Nephron progenitor cell (in vitro differentiated cells): ENCODE measurements at regions not wholly inside any gene's neighbourhood (a gene's known extent, or its start where the extent isn't known, plus 50 kb on each side); places are given as distances from the start of the nearest gene placed in this dataset.

Source experiments
- DNase-seq: peaks from one replicate; pipeline ENCODE4 v3.0.0; 2021
- H3K27ac Mint-ChIP-seq: 2 replicates; pipeline ENCODE4 v1.8.0; 2021; ENCODE audit warnings: mild to moderate bottlenecking, moderate library complexity, mixed read lengths
- H3K27me3 Mint-ChIP-seq: 2 replicates; pipeline ENCODE4 v1.8.0; 2021; ENCODE audit warnings: mild to moderate bottlenecking, low read depth, mixed read lengths; ENCODE audit not compliant: poor library complexity
- H3K36me3 Mint-ChIP-seq: 2 replicates; pipeline ENCODE4 v1.8.0; 2021; ENCODE audit warnings: low read depth, mixed read lengths
- H3K4me1 Mint-ChIP-seq: 2 replicates; pipeline ENCODE4 v1.8.0; 2021; ENCODE audit warnings: mixed read lengths
- H3K4me3 Mint-ChIP-seq: 2 replicates; pipeline ENCODE4 v1.8.0; 2021; ENCODE audit warnings: mild to moderate bottlenecking, moderate library complexity, mixed read lengths
- H3K9me3 Mint-ChIP-seq: 2 replicates; pipeline ENCODE4 v1.8.0; 2021; ENCODE audit warnings: mild to moderate bottlenecking, moderate library complexity, mixed read lengths
- TF ChIP-seq, protein P1 (sequence below): fragments of 200-600 bp; sonication (generic); IDR thresholded peaks from 2 replicates; pipeline ENCODE4 v1.5.0; 2021; ENCODE audit warnings: antibody characterized with exemption

DNA sequence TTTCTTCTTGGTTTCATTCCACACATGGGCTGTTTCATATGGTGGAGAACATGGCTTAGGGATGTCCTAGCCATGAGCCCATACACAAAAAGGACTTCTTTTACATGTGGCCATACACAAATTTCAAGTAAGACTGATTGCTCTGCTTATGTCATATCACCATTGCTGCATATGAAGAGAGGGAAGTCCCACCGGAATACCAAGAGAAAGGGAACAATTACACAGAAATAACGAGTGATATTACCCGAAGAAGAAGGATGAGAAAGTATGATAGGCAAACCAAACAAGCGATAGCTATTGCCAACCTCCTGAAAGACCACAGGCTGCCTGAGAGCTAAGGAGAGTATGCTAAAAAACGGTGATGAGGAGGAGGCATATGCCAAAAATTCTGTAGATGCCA is 70.5 kb upstream of the TNFRSF21 start:
- no peak overlapping the region for H3K4me3 Mint-ChIP-seq
- no peaks in the 10 kb centered on the region for H3K4me1 Mint-ChIP-seq
- TF ChIP-seq, protein P1, sequence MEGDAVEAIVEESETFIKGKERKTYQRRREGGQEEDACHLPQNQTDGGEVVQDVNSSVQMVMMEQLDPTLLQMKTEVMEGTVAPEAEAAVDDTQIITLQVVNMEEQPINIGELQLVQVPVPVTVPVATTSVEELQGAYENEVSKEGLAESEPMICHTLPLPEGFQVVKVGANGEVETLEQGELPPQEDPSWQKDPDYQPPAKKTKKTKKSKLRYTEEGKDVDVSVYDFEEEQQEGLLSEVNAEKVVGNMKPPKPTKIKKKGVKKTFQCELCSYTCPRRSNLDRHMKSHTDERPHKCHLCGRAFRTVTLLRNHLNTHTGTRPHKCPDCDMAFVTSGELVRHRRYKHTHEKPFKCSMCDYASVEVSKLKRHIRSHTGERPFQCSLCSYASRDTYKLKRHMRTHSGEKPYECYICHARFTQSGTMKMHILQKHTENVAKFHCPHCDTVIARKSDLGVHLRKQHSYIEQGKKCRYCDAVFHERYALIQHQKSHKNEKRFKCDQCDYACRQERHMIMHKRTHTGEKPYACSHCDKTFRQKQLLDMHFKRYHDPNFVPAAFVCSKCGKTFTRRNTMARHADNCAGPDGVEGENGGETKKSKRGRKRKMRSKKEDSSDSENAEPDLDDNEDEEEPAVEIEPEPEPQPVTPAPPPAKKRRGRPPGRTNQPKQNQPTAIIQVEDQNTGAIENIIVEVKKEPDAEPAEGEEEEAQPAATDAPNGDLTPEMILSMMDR = no peak
- no peaks in the 10 kb centered on the region for H3K36me3 Mint-ChIP-seq
- H3K9me3 Mint-ChIP-seq = no peaks in the 10 kb centered on the region
- H3K27me3 Mint-ChIP-seq = no peaks in the 10 kb centered on the region
- DNase-seq = no peak
- no peak overlapping the region for H3K27ac Mint-ChIP-seq

- DNase-seq = no peak
- H3K27me3 Mint-ChIP-seq = no peaks in the 10 kb centered on the region
- no peaks in the 10 kb centered on the region for H3K9me3 Mint-ChIP-seq
- no peak overlapping the region for H3K27ac Mint-ChIP-seq
- TF ChIP-seq, protein P1 = no peak
- no peak overlapping the region for H3K4me3 Mint-ChIP-seq
- no peaks in the 10 kb centered on the region for H3K4me1 Mint-ChIP-seq
- H3K36me3 Mint-ChIP-seq = no peaks in the 10 kb centered on the region
Observed at GRCh38 chr6:47381036-47381435, 71.3 kb upstream of the TNFRSF21 start.

DNA sequence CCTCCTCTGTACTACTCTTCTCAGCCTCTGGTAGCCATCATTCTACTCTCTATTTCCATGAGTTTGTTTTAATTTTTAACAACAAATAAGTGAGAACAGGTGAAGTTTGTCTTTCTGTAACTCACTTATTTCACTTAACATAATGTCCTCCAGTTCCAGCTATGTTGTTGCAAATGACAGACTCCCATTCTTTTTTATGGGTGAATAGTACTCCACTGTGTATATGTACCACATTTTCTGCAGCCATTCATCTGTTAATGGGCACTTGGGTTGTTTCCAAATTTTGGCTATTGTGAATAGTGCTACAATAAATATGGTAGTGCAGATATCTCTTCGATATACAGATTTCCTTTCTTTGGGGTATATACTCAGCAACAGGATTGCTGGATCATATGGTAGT is 73.7 kb upstream of the TNFRSF21 start:
- Mint-ChIP-seq H3K4me1 (no peaks in the 10 kb centered on the region), H3K4me3 (no peak overlapping the region), H3K9me3 (peaks cover 11% of the 10 kb centered on the region), H3K27ac (no peak overlapping the region), H3K36me3 (no peaks in the 10 kb centered on the region), H3K27me3 (no peaks in the 10 kb centered on the region)
- no peak for DNase-seq
- TF ChIP-seq, protein P1 = no peak

- no peak overlapping the region for H3K4me3 Mint-ChIP-seq
- H3K27ac Mint-ChIP-seq = no peak overlapping the region
- peaks cover 17% of the 10 kb centered on the region for H3K36me3 Mint-ChIP-seq
- no peaks in the 10 kb centered on the region for H3K4me1 Mint-ChIP-seq
- DNase-seq = no peak
- peaks cover 42% of the 10 kb centered on the region for H3K9me3 Mint-ChIP-seq
- peaks cover 5% of the 10 kb centered on the region for H3K27me3 Mint-ChIP-seq
- TF ChIP-seq, protein P1 = no peak
Observed at GRCh38 chr6:47391675-47392074, 82.0 kb upstream of the TNFRSF21 start.

DNA sequence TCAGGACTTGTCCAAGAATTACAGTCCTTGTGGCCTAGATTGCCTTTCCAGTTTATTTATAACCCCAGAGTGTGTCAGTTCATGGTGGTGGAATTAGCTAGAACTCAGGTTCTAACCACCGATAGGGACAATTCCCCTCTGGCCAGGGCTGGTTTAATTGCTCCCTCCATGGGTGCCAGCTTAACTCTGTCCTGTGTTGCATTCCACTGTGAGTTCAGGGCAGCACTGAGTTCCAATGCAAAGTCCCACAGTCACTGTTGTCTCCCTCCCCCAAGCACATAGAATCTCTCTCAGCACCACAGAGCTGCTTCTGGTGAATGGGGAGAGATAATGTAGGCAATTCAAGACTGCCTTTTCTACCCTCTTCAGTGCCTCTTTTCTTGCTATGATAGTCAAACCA is 82.5 kb upstream of the TNFRSF21 start:
- DNase-seq = no peak
- peaks cover 5% of the 10 kb centered on the region for H3K27me3 Mint-ChIP-seq
- TF ChIP-seq, protein P1 = no peak

DNA sequence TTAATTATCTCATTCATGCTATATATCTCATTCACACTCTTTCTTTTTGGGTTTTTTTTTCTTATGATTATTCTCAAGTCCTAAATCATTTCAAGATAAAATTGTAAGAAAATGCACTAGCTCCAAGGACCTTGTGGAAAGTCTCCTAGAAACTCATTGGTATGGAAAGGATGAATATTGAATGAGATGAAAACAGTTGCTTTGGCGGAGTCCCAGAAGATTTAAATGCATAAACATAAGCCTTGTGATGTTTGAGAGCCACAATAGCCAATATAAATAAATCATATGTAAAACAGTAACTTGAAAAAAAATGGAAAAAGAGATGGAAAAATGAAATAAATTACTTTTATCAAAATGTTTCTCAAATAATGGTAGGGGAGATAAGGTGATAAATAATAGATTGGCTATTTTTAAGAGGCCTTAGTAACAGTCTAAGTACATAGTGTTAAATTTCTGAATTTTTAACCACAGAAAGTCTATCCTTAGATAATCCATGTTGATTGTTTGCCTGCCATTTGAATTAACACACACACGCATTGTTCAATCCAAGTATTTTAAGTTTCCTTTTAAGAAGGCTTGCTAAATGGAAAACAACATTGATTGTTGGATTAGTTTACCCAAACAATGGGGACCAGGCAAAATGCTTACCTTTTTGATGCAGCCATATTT is 81.1 kb upstream of the CD2AP start:
- Mint-ChIP-seq H3K4me1 (no peaks in the 10 kb centered on the region), H3K36me3 (peaks cover 2% of the 10 kb centered on the region), H3K27ac (no peak overlapping the region), H3K9me3 (peaks cover 9% of the 10 kb centered on the region), H3K4me3 (no peak overlapping the region), H3K27me3 (peaks cover 5% of the 10 kb centered on the region)
- TF ChIP-seq, protein P1 = no peak
- DNase-seq = no peak

More for the DNA sequence above, 82.5 kb upstream of the TNFRSF21 start:
- Mint-ChIP-seq H3K36me3 (peaks cover 17% of the 10 kb centered on the region), H3K4me3 (no peak overlapping the region), H3K27ac (no peak overlapping the region), H3K4me1 (no peaks in the 10 kb centered on the region), H3K9me3 (peaks cover 36% of the 10 kb centered on the region)
